ENCODE measurements at regions not wholly inside any gene's neighbourhood (a gene's known extent, or its start where the extent isn't known, plus 50 kb on each side); places are given as distances from the start of the nearest gene placed in this dataset.

DNA sequence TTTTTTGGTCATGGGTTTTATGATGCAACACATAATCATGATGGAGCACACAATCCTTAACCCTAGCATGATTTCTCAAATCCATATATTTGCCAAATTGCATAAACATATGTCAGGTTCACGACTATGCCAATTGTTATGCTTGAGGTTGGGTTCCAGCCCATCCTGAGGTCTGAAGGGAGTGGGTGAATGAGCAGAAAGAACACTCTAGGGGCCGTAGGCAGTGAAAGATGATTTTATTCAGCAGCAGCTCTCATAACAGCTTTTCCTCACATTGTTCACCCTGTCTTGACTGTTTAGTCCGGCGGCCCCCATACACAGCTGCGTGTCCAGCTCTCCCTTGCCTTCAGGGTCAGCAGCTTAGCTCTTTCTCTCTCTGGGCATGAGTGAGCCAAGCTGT, 627.7 kb downstream of the PLA2G4A start:
- no peak for DNase-seq

DNA sequence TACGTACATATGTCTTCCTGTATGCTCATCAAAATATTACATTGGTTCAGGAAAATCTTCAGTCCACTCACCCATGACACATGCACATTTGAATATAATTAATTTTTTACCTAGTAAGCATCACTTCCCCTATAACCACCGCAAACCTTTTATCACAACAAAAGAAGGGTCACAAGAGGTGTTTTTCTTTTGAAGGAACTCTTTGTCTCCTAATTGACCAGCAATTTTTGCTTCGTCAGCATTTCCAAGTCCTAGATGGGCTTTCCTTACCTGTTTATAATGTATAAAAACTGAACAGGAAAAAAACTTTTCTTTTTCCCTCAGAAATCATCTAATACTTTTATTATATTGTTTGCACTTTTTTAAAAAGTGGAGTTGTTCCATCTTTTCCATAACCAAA, 631.3 kb downstream of the PLA2G4A start:
- DNase-seq: no peak

GRCh38 chr1:187464320-187464719, 635.6 kb downstream of the PLA2G4A start:
- DNase-seq: no peak

- DNase-seq: no peak
Observed at GRCh38 chr1:187465441-187465840, 636.7 kb downstream of the PLA2G4A start.

DNA sequence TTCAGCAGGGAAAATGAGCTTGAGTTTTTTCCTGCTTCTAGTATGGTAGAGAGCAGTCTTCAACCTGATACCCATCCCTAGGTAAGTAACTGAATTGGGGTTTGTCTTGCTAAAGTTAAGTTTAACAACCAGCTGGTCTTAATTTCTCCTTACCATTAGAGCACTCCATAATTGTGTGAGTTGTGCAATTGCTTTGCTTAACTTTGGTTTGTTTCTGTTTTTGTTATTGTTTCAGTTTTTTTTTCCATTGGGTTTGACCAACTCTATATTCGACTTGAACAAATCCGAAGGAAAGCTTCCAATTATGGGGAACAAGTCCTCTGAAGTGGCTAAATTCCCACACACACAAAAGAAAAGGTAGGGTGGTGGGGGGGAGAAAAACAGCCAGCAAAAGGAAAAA, 641.1 kb downstream of the PLA2G4A start:
- DNase-seq: no peak

- no peak for DNase-seq
Observed at GRCh38 chr1:187471555-187471954, 642.8 kb downstream of the PLA2G4A start.

GRCh38 chr1:187474336-187474735, 645.6 kb downstream of the PLA2G4A start:
- DNase-seq: no peak

DNA sequence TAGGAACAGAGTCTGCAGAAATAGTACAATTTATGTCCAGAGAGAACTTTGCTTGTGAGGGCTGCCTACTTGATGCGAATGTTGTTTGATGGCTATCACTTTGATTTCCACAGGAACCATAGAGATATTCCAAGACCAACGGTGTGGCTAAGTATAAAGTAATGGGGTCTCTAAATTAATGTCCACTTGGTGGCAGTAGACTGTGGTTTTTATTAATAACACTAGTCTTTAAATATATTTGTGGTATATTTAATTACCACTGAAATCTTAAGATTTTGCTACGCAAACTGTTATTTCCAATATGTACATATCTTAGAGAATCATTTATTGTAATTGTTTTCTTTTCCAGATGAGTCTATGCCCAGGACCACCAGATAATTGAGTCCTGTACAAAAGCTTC, 647.9 kb downstream of the PLA2G4A start:
- no peak for DNase-seq

- DNase-seq: no peak
Observed at GRCh38 chr1:187477103-187477502, 648.4 kb downstream of the PLA2G4A start.

DNA sequence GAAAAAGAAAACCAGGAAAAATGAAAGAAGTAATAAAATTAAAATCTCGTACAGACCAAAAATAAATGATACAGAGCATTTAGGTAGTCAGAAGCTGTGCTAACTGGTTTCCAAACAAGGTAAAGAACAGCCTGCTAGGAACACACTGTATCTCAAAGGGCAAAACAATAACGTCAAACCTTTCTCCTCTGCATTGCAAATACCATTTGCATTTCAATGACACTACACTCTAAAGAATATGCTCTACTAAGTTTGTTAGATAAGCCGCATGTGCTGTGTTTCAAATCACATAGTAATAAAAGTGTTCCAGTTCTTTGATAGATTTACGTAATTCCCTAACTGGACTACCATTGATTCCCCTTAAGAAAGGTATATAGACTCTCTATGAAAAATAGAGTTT, 648.8 kb downstream of the PLA2G4A start:
- DNase-seq: no peak

DNA sequence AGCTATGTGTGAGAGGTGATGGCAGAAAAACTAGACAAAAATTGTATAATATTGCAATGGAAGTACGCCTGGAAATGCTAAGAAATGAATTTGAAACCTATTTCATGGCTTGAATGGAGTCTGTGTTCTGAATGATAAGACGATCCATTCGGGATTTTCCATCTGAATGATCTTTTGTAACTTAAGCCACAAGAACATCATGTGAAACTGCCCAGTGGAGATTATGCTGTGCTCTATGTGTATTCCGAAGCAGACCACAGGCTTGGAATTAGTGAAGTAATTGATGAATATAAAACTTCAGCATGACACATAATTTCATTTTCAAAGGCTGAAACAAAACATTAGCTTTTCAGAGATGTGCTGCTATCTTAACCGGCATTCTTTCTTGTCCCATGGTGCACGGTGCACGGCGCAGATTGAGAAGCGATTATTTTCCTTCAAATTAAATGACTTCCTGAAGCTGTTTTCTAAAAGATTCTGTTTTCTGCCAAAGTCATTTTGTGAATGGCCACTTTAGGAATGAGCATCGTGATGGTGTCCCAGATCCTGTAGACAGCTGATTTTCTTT, 652.9 kb downstream of the PLA2G4A start:
- DNase-seq: no peak

GRCh38 chr1:187490266-187490665, 661.5 kb downstream of the PLA2G4A start:
- DNase-seq: no peak

GRCh38 chr1:187491082-187491720, 662.5 kb downstream of the PLA2G4A start:
- DNase-seq: no peak

- no peak for DNase-seq
Observed at GRCh38 chr1:187498028-187498427, 669.3 kb downstream of the PLA2G4A start.

DNA sequence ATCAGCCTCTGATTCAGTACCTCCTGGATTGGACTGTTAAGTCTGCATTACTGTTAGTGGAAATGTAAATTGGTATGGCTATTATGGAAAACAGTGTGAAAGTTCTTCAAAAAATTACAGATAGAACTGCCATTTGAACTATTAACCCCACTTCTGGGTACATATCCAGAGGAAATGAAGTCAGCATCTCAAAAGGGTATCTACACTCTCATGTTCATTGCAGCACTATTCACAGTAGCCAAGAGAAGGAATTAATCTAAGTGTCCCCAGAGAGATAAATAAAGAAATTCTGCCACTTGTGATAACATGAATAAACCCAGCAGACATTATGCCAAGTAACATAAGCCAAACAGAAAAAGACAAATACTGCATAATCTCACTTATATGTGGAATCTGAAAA, 676.0 kb downstream of the PLA2G4A start:
- DNase-seq: peak; percentile 24

GRCh38 chr1:187509091-187509490, 680.3 kb downstream of the PLA2G4A start:
- no peak for DNase-seq

DNA sequence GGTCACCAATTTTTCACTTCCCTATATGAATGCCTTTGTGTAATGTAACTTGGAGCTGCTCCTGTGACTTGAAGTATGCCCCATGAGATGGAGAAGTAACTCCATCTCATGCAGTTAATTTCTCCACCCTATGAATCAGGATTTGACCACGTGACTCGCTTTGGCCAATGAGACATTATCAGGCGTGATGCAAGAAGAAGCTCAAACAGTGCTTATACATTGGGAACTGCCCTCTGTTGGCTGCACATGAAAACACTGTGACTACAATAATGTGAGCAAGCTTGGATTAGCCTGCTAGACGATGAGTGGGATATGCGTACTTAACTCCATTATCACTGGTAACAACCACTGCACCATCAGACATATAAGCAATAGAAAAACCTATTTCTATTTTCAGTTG, 684.4 kb downstream of the PLA2G4A start:
- DNase-seq: peak; percentile 99

- no peak for DNase-seq
Observed at GRCh38 chr1:187514110-187514509, 685.4 kb downstream of the PLA2G4A start.

GRCh38 chr1:187516874-187517273, 688.1 kb downstream of the PLA2G4A start:
- no peak for DNase-seq

- DNase-seq: no peak
Observed at GRCh38 chr1:187517546-187517945, 688.8 kb downstream of the PLA2G4A start.

GRCh38 chr1:187527346-187527745, 698.6 kb downstream of the PLA2G4A start:
- peak; percentile 70 for DNase-seq

DNA sequence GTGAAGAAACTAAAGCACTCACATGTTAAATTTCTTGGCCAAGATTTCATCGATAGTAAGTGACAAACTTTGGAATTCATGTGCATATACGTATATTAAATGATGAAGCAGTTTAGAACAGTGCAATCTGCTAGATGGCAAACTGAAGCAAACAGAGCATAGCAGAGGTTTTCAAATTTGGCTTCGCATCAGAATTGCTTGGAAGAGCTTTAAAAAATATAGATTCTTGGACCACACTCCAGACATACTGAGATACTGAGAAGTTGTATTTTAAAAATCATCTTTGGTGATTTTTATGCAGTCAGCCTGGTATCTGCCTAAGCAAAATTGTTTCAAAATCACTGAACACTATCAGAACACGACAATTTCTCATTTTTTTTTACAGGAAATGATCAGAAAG, 709.2 kb downstream of the PLA2G4A start:
- no peak for DNase-seq

DNA sequence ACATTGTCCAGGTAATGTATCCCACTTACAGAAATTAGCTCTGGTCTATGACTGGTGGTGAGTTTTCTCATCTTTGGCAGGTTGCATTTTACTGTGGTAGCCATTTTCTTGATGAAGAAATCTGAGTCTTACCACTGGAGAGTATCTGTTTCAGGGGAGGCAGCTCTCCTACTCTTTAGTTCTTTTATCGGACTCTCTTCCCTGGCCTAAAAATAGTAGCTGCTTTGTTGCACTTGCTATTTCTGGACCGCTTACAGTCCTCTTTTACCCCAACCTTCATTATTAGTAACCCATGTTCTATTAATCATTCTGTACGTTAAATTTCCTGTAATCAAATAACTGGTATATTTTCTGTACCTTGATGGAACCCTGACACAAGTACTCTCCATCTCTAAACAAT, 720.8 kb downstream of the PLA2G4A start:
- DNase-seq: no peak

GRCh38 chr1:187551061-187551460, 722.3 kb downstream of the PLA2G4A start:
- DNase-seq: no peak

DNA sequence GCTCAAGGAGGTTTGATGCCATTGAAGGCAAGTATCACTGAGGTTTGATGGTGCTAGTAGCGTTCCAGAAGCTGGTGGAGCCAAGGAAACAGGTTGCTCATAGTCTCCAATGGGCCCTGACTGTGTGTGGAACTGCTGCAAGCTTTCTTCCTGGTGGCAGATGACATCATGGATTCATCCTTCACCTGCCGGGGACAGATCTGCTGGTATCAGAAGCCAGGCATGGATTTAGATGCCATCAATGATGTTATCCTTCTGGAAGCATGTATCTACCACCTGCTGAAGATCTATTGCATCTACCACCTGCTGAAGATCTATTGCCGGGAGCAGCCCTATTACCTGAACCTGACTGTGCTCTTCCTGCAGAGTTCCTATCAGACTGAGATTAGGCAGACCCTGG, 734.4 kb downstream of the PLA2G4A start:
- no peak for DNase-seq
